Stimulated activated CD4-positive, alpha-beta T cell treated with anti-CD3 and anti-CD28 coated beads, Interleukin-4, amount 100 ng/mL, for 4 hours (primary cell): ENCODE measurements at regions not wholly inside any gene's neighbourhood (a gene's known extent, or its start where the extent isn't known, plus 50 kb on each side); places are given as distances from the start of the nearest gene placed in this dataset.

Source experiments
- DNase-seq, 2 experiments: peaks; one replicate each; pipeline ENCODE4 v3.0.0-alpha.2; 2020

DNA sequence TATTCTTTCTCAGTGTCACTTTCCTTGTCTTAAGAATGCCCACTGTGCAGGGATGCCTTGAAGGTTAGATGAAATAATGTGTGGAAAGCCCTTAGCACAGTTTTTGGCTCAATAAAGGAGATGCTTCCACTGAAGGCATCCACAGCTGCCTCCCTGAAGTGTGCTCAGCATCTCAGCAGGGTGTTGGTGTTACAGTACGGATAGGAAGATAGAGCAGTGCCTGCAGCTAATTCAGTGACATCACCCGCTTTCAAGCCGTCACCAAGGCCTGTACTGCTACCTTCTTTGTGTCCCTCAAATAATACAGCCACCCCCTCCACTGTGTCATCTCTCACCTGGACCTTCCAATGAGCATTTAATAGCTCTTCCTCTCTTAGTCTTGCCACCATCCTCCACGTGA, 59.0 kb downstream of the NDUFS5 start:
- no peak for DNase-seq

GRCh38 chr1:39086386-39086785, 60.2 kb downstream of the NDUFS5 start:
- DNase-seq, result no peak

- no peak for DNase-seq
These were observed 60.8 kb downstream of the NDUFS5 start for GRCh38 chr1:39086865-39087409.

DNA sequence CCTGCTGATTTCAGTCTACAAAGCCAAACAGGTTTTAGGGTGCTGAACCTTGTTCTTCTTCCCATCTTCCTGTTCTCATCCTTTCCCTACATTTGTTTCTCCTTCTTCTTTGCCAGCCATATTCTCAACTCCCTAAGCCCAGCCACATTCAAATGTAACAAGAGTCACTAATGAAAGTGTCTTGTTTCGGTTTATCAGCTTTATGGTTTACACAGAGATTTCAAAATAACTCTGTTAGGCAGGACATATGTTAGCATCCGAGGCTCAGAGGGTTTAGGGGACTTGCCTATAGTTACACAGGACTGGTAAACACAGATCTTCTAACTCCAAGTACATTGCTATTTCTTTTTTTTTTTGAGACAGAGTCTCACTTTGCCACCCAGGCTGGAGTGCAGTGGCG, 61.3 kb downstream of the NDUFS5 start:
- no peak for DNase-seq

DNA sequence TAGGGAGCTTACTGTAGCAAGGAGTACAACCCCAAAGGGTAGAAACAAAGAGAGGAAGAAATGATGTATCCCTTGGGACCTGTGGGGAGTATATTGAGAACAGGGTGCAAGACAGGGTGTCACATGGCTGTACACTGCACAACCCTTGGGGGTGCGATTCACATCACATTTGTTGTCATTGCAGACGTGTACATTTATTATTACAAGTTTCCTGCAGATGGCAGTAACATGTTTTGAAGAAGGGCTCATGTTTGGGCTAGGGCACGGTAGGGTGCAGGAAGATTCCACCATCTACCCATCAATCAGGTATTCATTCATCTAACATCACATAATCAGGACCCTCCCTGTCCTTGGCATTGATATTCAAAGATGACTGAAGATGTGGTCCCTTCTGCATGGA, 62.5 kb downstream of the NDUFS5 start:
- no peak for DNase-seq

GRCh38 chr1:39089931-39090521, 63.9 kb downstream of the NDUFS5 start:
- no peak for DNase-seq

GRCh38 chr1:39090757-39091380, 64.7 kb downstream of the NDUFS5 start:
- DNase-seq, result no peak

DNA sequence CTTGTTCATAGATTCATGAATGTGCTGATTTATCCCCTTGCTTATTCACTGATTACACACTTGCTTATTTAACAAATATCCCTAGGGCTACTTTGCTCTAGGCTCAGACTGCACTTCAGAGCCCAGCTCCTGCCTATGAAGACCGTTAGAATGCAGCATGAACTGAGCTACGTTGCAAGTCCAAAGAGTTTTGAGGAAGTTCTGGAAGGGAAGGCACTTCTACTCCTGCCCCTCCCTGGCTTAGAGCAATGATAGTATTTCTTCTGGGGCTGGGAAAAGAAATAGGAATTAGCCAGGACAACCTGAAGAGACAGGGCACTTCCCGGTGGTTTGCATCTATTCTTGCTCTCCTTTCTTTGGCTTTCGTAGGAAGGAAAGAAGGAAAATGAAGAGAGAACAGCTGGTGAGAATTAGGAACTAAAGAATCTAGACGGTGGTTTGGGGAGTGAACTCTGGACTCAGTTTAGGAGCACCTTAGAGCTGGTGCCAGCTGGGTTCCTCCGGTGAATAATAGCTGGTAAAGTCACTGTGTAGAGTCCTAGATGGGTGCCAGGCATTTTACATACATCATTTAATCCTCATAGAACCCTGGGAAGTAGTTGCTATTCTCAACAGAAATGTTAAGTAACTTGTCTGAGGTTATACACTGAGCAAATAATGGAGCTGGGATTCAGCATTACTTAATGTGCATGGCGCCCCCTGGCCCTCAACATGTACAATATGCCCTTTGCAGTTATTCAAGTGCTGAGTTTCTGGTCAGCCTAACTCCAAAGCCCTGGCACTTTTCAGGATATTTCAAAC, 65.9 kb downstream of the NDUFS5 start:
- peak; percentile 27 to 44 for DNase-seq

- no peak for DNase-seq
These were observed 68.5 kb downstream of the NDUFS5 start for GRCh38 chr1:39094685-39095084.

DNA sequence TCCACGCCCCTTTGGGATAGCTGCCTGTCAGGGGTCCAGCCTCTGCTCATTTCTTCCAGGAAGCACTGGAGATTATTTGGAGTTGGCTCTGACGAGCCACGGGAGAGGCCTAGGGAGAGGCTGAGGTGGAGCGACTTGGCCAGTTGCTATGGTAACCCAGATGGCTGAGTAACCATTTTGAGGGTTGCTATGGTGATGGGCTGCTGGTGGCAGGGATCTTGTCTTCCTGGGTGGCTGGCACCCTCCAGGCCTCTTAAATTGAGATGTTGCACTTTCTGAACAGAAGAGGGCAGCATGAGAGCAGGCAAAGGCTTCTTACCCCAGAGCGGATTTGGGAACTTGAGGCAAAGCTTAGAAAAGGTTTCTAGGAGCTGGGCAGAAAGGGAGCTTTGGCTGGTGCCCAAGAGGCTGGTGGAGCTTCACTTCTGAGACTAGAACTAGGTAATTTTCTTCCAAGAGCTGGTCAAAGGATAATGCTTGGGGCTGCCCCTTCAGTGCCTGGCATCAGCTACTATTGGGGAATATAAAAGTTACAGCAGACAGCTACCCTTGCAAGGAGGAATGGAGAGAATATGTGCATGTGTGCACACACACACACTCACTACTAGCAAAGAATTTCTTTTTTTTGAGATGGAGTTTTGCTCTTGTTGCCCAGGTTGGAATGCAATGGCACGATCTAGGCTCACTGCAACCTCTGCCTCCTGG, 72.5 kb downstream of the NDUFS5 start:
- DNase-seq, result peak; percentile 42 to 67

DNA sequence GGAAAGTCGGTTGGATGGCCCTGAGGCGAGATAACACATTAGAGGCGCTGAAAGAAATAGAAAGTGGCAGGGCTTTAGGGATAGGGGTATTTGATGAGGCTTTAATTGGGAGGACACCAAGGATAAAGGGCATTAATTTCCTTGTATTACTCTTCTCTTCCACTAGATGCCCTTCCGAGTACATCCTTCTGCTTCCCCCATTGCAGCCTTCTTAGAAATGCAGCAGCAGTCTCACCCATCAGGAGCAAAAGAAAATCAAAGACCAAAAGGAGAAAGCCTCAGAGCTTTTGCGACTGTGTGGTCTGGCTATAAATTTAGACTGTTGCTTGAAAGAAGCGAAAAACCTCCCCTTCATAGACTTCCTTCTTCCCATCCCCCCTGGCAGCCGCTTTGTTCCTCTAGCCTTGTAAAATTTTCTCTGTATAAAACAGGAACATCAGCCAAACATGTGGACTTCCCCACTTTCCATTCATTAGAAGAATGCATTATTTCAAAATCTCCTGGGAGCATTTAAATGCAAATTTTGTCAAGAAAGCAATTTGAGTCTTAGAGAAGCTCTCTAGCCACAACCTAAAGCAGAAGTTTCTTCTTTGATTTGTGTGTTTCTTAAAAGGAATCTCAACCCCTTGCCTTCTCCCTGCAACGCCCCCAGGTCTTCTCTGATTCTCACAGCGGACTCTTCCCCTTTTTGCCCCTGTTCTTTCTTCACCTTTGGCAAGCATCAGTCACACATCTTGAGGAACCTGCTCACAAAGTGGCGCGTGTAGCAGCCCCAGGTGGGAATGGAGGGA, 76.6 kb downstream of the NDUFS5 start:
- DNase-seq, result peak in 1 of 2 experiments; percentile 27

DNA sequence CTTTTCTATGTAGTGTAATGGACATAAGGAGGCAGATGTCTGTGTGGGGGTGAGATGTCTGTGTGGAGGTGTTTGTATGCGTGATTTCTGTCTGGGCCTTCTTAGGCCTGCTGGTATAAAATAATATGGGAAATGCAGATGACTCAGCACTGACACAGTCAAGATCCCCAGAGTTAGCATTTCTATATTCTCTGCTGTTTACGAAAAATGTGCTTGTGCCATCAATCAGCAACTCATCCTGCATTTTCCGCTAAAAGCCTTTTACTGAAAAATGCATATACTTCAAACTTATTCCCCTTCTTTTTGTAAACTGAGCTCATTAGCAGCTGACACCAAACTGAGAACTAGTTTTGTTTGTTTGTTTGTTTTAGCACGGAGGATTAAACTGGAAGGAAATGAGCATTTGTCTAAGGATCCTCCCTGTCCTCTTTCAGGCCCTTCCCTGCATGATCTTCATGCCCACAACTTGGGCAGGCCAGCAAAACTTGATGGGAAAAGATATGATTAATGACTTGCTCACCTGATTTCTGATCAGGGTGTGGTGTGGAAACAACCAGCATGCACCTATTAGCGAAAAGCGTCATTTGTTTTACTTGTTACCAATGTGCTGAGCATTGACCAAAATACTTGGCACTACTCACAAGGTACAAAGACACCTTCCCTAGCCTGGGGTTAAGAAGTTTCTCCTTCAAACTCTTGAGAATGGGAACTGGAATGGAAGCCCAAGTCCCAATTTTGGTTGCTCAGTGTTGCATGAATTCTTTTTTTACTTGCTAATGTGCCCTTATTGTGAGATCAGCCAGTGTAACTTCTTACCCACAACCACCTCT, 77.4 kb downstream of the NDUFS5 start:
- no peak for DNase-seq

DNA sequence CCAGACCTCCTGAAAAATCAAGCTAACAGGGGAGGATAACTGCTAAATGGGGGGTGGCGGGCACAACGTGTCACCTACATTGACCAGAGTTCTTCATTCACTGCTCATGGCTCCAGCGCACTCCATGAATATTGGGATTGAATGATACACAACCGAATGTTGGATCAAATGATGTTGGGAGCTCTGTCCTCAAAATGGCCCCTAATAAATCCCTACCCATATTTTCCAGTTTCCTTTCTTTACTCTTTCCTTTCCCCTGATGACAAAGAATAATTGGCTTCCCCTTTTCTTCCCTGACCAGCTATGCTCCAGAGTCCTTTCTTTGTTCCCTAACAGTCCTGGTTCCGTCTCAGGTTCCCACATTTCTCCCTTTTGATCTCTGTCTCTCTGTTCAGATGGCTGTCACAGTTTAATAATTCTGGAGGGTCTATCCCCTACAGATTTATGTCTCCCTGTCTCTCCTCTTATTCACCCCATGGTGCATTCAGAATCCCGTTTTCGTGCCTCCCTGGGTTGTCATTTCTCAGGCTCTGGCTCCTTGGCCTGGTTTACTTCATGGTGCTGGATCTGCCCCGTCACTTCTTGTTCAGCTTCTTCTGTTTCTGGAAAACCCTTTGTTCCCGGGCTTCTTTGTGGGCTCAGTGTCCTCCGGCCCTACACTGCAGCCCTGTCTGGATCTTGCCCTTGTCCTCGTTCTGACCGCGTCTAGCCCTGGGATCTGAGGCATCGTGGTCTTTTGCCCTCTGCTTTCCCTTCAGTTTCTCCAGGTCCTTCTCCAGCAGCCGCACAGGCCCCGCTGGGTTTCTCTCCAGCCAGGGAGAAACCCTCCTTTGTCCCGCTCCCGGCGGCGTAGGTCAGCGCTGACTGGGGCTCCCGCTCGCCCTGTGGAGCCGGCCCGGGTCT, 78.3 kb downstream of the NDUFS5 start:
- DNase-seq, result no peak

GRCh38 chr1:39105061-39105840, 79.1 kb downstream of the NDUFS5 start:
- DNase-seq, result peak; percentile 62 to 69

GRCh38 chr1:39105841-39106765, 80.0 kb downstream of the NDUFS5 start:
- DNase-seq, result peak; percentile 36 to 41

DNA sequence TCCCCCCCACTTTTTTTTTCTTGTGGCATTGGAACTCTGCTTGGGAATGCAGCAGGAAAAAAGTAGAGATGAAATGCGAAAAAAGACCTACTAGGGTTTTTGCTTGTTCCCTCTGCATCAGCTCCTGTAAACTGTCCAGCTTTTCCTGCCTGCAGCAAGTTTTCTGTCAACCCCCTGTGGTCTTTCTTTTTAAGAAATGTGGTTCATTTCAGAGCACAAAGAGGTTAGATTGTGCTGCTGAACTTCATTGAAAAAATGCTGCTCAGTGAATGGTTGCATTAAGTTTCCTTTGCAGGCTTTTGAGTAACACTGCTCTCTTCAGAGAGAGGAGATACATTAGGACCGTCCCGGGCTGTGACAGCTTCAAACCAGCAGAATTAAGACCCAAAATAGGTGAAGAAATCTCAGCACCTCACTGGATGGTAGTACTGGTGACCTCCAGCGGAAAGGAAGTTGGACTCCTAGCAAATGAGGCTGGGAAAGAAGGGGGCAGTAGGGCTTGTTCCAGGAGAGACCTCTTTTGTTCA, 80.7 kb downstream of the NDUFS5 start:
- DNase-seq, result no peak

- DNase-seq, result no peak
These were observed 81.5 kb downstream of the NDUFS5 start for GRCh38 chr1:39107341-39108290.
